22Rv1 (cell line): ENCODE measurements at regions not wholly inside any gene's neighbourhood (a gene's known extent, or its start where the extent isn't known, plus 50 kb on each side); places are given as distances from the start of the nearest gene placed in this dataset.

ENCODE experiments used
- ZFX ChIP-seq: fragments of 450-650 bp; IDR thresholded peaks from 2 replicates; pipeline ENCODE4 v1.6.1; 2017; ENCODE audit warnings: antibody characterized with exemption, borderline replicate concordance
- TF ChIP-seq, protein P1 (sequence below): fragments of 450-650 bp; IDR thresholded peaks from 2 replicates; pipeline ENCODE4 v1.5.1; 2017; ENCODE audit warnings: mild to moderate bottlenecking

DNA sequence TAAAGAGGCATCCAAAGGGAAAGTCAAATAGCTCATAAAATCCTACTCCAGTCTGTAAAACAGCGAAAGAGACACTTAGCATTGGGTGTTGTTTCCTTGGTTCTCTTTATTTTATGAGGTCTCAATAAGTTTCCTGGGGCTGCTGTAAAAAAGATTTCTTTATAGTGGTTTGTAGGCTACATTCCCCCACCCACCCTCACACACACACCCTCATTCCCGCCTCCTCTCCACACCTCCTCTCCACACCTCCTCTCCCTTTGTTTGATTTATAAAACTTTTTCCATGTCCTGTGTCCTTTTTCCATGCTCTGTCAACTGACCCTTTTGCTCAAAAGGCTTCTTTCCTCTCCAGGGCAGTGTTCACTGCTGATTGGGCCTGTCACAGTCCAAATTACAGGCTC is 178.9 kb upstream of the SOX9 start:
- TF ChIP-seq, protein P1, sequence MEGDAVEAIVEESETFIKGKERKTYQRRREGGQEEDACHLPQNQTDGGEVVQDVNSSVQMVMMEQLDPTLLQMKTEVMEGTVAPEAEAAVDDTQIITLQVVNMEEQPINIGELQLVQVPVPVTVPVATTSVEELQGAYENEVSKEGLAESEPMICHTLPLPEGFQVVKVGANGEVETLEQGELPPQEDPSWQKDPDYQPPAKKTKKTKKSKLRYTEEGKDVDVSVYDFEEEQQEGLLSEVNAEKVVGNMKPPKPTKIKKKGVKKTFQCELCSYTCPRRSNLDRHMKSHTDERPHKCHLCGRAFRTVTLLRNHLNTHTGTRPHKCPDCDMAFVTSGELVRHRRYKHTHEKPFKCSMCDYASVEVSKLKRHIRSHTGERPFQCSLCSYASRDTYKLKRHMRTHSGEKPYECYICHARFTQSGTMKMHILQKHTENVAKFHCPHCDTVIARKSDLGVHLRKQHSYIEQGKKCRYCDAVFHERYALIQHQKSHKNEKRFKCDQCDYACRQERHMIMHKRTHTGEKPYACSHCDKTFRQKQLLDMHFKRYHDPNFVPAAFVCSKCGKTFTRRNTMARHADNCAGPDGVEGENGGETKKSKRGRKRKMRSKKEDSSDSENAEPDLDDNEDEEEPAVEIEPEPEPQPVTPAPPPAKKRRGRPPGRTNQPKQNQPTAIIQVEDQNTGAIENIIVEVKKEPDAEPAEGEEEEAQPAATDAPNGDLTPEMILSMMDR = no peak
- no peak for TF ChIP-seq ZFX
